ENCODE measurements at regions not wholly inside any gene's neighbourhood (a gene's known extent, or its start where the extent isn't known, plus 50 kb on each side); places are given as distances from the start of the nearest gene placed in this dataset.

- no TSS peak for BruUV-seq (replicated peaks)
- no peak overlapping the region for H3K4me3 ChIP-seq (ENCODE audit: low read depth, low read length, poor library complexity, severe bottlenecking)
- TF ChIP-seq EZH2 (IDR thresholded peaks at IDR 0.05; ENCODE audit: borderline replicate concordance, low read depth, low read length, poor library complexity, severe bottlenecking): no peak
- TF ChIP-seq CTCF (conservative IDR thresholded peaks at IDR 0.05; ENCODE audit: low read depth, low read length): no peak
- DNase-seq (ENCODE audit: low spot score): no peak
- POLR2A ChIA-PET (ENCODE audit: low non-redundant PET): no interaction called here
- H3K27me3 ChIP-seq (replicated peaks; ENCODE audit: insufficient read depth, low read depth, low read length, poor library complexity): no peaks in the 10 kb centered on the region
- no peak overlapping the region for H3K27ac ChIP-seq (ENCODE audit: low read depth, low read length, poor library complexity, severe bottlenecking)
- no peaks in the 10 kb centered on the region for H3K9me3 ChIP-seq (ENCODE audit: low read depth, low read length, poor library complexity, severe bottlenecking)
- no peaks in the 10 kb centered on the region for H3K4me1 ChIP-seq (ENCODE audit: insufficient read depth, low read length, poor library complexity, severe bottlenecking)
- no peaks in the 10 kb centered on the region for H3K36me3 ChIP-seq (ENCODE audit: insufficient read depth, low read length, poor library complexity, severe bottlenecking)
- CTCF ChIA-PET: no interaction called here
- intact Hi-C loops (cut with micrococcal nuclease; ENCODE audit: unreplicated experiment): no loop called here
Observed at GRCh38 chr13:107843281-107843680, 372.1 kb downstream of the LIG4 start.

DNA sequence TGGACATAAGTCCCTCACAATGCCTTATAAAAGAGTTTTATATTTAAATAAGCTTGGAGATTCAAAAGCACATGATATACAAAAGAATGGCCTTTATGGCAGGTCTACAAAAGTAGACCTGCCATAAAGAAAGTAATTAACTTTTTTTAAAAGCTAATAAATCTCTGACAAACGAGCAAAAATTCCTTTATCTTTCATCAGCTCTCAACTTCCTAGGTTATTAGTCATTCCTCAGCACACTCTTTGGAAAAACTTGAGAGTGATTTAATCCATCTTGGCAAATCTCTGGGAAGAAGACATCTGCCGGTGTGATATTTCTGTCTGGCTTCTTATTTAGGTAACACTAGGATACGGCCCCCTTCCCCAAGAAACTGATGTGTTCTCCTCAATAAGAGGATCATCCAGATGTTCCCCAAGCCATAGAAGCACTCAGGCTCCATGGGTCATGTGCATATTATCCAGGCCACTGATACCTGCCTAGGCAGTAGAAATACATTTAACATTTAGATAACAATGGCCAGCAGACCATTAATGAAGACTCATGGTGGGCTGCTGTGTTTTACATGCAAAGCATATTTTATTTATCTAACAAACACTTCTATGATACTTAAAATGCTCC lies 372.7 kb downstream of the LIG4 start:
- ChIA-PET CTCF (interaction anchor here (0.6 kb wide), 1 partner anchor 508 kb away, joined by 3 read pairs; no protein-coding TSS in a partner anchor), POLR2A (ENCODE audit: low non-redundant PET) (no interaction called here)
- no peaks in the 10 kb centered on the region for H3K36me3 ChIP-seq (ENCODE audit: insufficient read depth, low read length, poor library complexity, severe bottlenecking)
- no peak overlapping the region for H3K4me3 ChIP-seq (ENCODE audit: low read depth, low read length, poor library complexity, severe bottlenecking)
- H3K4me1 ChIP-seq (ENCODE audit: insufficient read depth, low read length, poor library complexity, severe bottlenecking): no peaks in the 10 kb centered on the region
- no peaks in the 10 kb centered on the region for H3K27me3 ChIP-seq (replicated peaks; ENCODE audit: insufficient read depth, low read depth, low read length, poor library complexity)
- TF ChIP-seq CTCF (conservative IDR thresholded peaks at IDR 0.05; ENCODE audit: low read depth, low read length): no peak
- no peak for TF ChIP-seq EZH2 (IDR thresholded peaks at IDR 0.05; ENCODE audit: borderline replicate concordance, low read depth, low read length, poor library complexity, severe bottlenecking)
- DNase-seq (ENCODE audit: low spot score): peak; percentile 17
- intact Hi-C loops (cut with micrococcal nuclease; ENCODE audit: unreplicated experiment): no loop called here
- BruUV-seq (replicated peaks): no TSS peak
- no peaks in the 10 kb centered on the region for H3K9me3 ChIP-seq (ENCODE audit: low read depth, low read length, poor library complexity, severe bottlenecking)
- H3K27ac ChIP-seq (ENCODE audit: low read depth, low read length, poor library complexity, severe bottlenecking): no peak overlapping the region

GRCh38 chr13:107838588-107839161 lies 376.7 kb downstream of the LIG4 start:
- H3K36me3 ChIP-seq (ENCODE audit: insufficient read depth, low read length, poor library complexity, severe bottlenecking): no peaks in the 10 kb centered on the region
- ChIA-PET POLR2A (ENCODE audit: low non-redundant PET) (no interaction called here), CTCF (no interaction called here)
- intact Hi-C loops (cut with micrococcal nuclease; ENCODE audit: unreplicated experiment): no loop called here
- TF ChIP-seq EZH2 (IDR thresholded peaks at IDR 0.05; ENCODE audit: borderline replicate concordance, low read depth, low read length, poor library complexity, severe bottlenecking): no peak
- no peak for TF ChIP-seq CTCF (conservative IDR thresholded peaks at IDR 0.05; ENCODE audit: low read depth, low read length)
- BruUV-seq (replicated peaks): no TSS peak
- no peak overlapping the region for H3K4me3 ChIP-seq (ENCODE audit: low read depth, low read length, poor library complexity, severe bottlenecking)
- no peaks in the 10 kb centered on the region for H3K27me3 ChIP-seq (replicated peaks; ENCODE audit: insufficient read depth, low read depth, low read length, poor library complexity)
- H3K27ac ChIP-seq (ENCODE audit: low read depth, low read length, poor library complexity, severe bottlenecking): no peak overlapping the region
- no peaks in the 10 kb centered on the region for H3K9me3 ChIP-seq (ENCODE audit: low read depth, low read length, poor library complexity, severe bottlenecking)
- H3K4me1 ChIP-seq (ENCODE audit: insufficient read depth, low read length, poor library complexity, severe bottlenecking): no peaks in the 10 kb centered on the region
- DNase-seq (ENCODE audit: low spot score): no peak

All from A673 (cell line).